ENCODE measurements at regions not wholly inside any gene's neighbourhood (a gene's known extent, or its start where the extent isn't known, plus 50 kb on each side); places are given as distances from the start of the nearest gene placed in this dataset.

- Histone ChIP-seq H2AFZ (ENCODE audit: low read depth) (no peak overlapping the region), H3K27ac (ENCODE audit: low read depth in 2 of 2, low read length in 1 of 2) (no peak overlapping the region)
- CTCF ChIA-PET = no interaction called here
Measured at GRCh38 chr4:27271555-27271954, 410.9 kb downstream of the STIM2 start.

More at GRCh38 chr4:27271555-27271954, 410.9 kb downstream of the STIM2 start:
- no peak overlapping the region for H3K4me2 ChIP-seq
- WGBS (ENCODE audit: low lambda C conversion rate) = 0% methylated on average over 4 of the region's 4 CpGs
- H3F3A ChIP-seq (replicated peaks; ENCODE audit: insufficient read depth) = no peaks in the 10 kb centered on the region
- POLR2A ChIA-PET = no interaction called here
- TF ChIP-seq RAD21 (IDR thresholded peaks at IDR 0.05; ENCODE audit: low read length) = no peak
- no peak for TF ChIP-seq NFIC (IDR thresholded peaks at IDR 0.05; ENCODE audit: borderline replicate concordance)
- TF ChIP-seq ZBTB33 (IDR thresholded peaks at IDR 0.05; ENCODE audit: borderline replicate concordance, low read depth) = no peak
- no peak for TF ChIP-seq TEAD4 (IDR thresholded peaks at IDR 0.05; ENCODE audit: borderline replicate concordance, insufficient read depth)
- no peak for TF ChIP-seq NRF1 (IDR thresholded peaks at IDR 0.05; ENCODE audit: low read depth, low read length)
- TF ChIP-seq EP300 (IDR thresholded peaks at IDR 0.05; ENCODE audit: borderline replicate concordance in 1 of 2, low read depth in 1 of 2, low read length in 1 of 2) = no peak
- no peak for TF ChIP-seq REST (IDR thresholded peaks at IDR 0.05; ENCODE audit: low read depth, low read length)
- TF ChIP-seq PBX3 (IDR thresholded peaks at IDR 0.05) = no peak
- TF ChIP-seq CTCF (IDR thresholded peaks at IDR 0.05) = no peak
- TF ChIP-seq YY1 (IDR thresholded peaks at IDR 0.05; ENCODE audit: low read depth) = no peak
- H3K9me2 ChIP-seq = no peaks in the 10 kb centered on the region
- DNase-seq = no peak
- H3K4me3 ChIP-seq (ENCODE audit: low read depth in 2 of 2, low read length in 1 of 2) = no peak overlapping the region
- H3K4me1 ChIP-seq (ENCODE audit: control insufficient read depth in 1 of 2, insufficient read depth in 2 of 2, low read depth in 1 of 2, low read length in 1 of 2) = no peaks in the 10 kb centered on the region
- no peaks in the 10 kb centered on the region for H4K20me1 ChIP-seq (ENCODE audit: insufficient read depth)
- no peaks in the 10 kb centered on the region for H3K36me3 ChIP-seq (replicated peaks in 1 of 2; ENCODE audit: control insufficient read depth in 1 of 2, insufficient read depth in 2 of 2, low read length in 1 of 2)
- H3K27me3 ChIP-seq (ENCODE audit: insufficient read depth) = no peaks in the 10 kb centered on the region
- H3K79me2 ChIP-seq (ENCODE audit: insufficient read depth) = no peaks in the 10 kb centered on the region
- H3K9me3 ChIP-seq = no peaks in the 10 kb centered on the region
- no peak overlapping the region for H3K9ac ChIP-seq

Data from SK-N-SH (cell line).